HL-60 (cell line): ENCODE measurements at regions not wholly inside any gene's neighbourhood (a gene's known extent, or its start where the extent isn't known, plus 50 kb on each side); places are given as distances from the start of the nearest gene placed in this dataset.

Experiments used
- CTCF ChIP-seq: IDR thresholded peaks from one replicate; pipeline ENCODE4 v1.5.1; 2011; ENCODE audit warnings: low read length, control low read depth, inconsistent platforms; ENCODE audit not compliant: insufficient read depth
- GABPA ChIP-seq: IDR thresholded peaks from 2 replicates; pipeline ENCODE4 v1.6.1; 2012; ENCODE audit warnings: low read depth
- POLR2AphosphoS5 ChIP-seq: IDR thresholded peaks from 2 replicates; pipeline ENCODE4 v1.6.1; 2012; ENCODE audit warnings: low read depth
- TF ChIP-seq, protein P1 (sequence below): IDR thresholded peaks from 2 replicates; pipeline ENCODE4 v1.6.1; 2012; ENCODE audit warnings: low read depth; ENCODE audit not compliant: insufficient replicate concordance

GRCh38 chr3:127487196-127487595 is 103.3 kb downstream of the TPRA1 start:
- TF ChIP-seq CTCF (no peak), POLR2AphosphoS5 (no peak), GABPA (no peak)
- TF ChIP-seq, protein P1, sequence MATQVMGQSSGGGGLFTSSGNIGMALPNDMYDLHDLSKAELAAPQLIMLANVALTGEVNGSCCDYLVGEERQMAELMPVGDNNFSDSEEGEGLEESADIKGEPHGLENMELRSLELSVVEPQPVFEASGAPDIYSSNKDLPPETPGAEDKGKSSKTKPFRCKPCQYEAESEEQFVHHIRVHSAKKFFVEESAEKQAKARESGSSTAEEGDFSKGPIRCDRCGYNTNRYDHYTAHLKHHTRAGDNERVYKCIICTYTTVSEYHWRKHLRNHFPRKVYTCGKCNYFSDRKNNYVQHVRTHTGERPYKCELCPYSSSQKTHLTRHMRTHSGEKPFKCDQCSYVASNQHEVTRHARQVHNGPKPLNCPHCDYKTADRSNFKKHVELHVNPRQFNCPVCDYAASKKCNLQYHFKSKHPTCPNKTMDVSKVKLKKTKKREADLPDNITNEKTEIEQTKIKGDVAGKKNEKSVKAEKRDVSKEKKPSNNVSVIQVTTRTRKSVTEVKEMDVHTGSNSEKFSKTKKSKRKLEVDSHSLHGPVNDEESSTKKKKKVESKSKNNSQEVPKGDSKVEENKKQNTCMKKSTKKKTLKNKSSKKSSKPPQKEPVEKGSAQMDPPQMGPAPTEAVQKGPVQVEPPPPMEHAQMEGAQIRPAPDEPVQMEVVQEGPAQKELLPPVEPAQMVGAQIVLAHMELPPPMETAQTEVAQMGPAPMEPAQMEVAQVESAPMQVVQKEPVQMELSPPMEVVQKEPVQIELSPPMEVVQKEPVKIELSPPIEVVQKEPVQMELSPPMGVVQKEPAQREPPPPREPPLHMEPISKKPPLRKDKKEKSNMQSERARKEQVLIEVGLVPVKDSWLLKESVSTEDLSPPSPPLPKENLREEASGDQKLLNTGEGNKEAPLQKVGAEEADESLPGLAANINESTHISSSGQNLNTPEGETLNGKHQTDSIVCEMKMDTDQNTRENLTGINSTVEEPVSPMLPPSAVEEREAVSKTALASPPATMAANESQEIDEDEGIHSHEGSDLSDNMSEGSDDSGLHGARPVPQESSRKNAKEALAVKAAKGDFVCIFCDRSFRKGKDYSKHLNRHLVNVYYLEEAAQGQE, result no peak
